Frontal cortex (tissue), 3 donors: ENCODE measurements at regions not wholly inside any gene's neighbourhood (a gene's known extent, or its start where the extent isn't known, plus 50 kb on each side); places are given as distances from the start of the nearest gene placed in this dataset.

Source experiments
- DNase-seq, 2 donors: peaks; one replicate each; pipeline ENCODE4 v3.0.0; 2012; ENCODE audit warnings: low spot score in 2 of 2
- FAIRE-seq: peaks from 2 replicates; lab custom pipeline; 2012; peaks lifted over from hg19 to GRCh38; lab: Jason Lieb, UNC
- donor health status: control.
- donor health status: control.
- donor health status: control.

DNA sequence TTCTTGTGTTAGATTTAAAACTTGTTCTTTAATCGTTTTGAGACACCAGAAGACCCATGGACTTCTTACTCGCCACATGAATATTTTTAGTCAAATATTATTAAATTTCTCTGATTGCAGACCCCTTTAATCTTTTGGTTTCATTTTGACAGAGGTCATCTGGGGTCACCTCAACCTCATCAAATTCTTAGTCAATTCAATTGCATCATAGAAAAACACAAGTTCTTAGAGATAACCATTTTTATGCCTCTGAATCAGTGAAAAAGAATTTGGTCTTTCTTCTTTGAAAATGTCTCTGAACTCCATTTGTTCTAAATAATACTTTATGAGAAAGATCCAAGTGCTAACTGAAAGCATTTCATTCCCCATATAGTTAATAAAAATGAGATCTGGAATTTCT is 55.2 kb upstream of the CBLN4 start:
- no peak for DNase-seq
- FAIRE-seq: no peak

DNA sequence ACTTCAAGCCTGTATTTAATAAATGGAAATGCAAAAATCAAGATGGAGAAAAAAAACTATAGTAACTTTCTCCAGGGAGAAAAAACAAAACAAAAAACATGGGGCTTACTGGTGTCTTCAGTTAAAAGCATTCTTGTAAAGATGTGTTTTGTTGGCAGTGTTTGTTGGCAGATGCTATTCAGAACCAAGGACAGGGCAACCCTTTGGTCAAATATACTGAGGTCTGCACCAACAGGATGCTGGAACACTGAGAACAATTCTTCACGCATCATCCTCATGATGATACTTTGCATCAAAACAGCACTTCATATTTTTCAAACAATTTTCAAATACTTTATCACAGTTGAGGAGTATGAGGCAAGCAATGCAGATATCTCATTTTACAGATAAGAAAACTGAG is 63.7 kb upstream of the CBLN4 start:
- no peak for FAIRE-seq
- no peak for DNase-seq

DNA sequence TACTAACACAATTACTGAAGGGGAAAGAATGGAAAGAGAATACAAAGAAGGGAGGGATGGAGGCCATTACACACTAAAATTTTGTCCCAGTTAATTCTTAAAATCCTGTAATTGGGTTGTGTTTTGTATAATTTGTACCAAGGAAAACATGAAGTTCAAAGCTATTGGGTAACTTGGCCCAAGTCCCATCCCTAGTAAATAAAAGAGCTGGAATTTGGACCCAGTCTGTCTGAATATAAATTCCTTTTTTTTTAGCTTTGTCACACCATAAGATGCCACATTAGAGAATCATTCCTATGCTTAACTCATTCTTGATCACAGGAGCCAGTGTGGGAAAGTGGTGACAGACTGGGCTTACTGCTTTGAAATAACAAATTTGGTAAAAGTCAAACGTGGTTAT is 66.8 kb upstream of the CBLN4 start:
- FAIRE-seq (no peak), DNase-seq (no peak)

DNA sequence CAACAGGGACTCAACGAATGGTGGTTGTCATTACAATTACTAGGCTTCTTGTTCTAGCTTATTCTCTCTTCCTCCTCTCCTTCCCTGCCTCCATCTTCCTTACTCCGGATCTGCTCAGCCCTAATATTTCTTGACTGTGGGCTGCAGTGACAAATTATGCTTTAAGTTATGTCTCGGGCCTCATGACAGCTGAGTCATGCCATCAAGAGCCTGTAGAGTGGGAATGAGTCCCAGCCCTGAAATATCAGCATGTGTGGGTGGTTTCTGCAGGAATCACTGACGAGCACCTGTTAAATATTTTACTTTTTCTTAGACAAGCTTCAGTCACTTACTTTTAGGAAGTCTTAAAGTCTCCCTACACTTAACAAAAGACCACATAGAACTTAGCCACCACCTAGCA is 83.1 kb upstream of the CBLN4 start:
- no peak for DNase-seq
- no peak for FAIRE-seq

DNA sequence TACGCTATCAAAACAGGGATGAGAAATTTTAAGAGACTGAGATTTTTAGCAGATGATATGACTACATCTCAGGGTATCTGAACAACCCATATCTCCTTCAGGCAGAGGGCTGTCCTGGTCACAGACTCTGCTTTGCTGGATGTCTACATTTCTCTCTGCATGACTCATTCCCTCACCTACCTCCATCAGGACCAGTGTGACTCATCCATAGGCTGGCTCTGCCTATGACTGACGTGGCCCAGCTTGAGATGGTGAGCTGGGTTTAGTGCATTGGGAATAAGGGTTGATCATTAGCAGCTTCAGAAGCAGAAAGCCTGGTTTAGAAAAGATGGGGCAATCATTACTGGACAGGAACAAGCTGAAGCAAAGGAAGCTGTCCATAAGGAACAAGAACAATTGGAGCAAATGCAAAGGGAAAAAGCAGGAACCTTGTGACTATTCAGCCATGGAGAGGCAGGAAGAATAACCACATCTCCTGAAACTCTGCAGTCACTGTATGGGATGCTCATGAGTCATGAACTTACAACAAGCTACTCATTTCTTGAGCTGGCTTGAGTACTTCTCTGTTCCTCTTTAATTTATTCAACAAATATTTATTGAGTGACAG is 86.4 kb upstream of the CBLN4 start:
- FAIRE-seq (no peak), DNase-seq (no peak)

DNA sequence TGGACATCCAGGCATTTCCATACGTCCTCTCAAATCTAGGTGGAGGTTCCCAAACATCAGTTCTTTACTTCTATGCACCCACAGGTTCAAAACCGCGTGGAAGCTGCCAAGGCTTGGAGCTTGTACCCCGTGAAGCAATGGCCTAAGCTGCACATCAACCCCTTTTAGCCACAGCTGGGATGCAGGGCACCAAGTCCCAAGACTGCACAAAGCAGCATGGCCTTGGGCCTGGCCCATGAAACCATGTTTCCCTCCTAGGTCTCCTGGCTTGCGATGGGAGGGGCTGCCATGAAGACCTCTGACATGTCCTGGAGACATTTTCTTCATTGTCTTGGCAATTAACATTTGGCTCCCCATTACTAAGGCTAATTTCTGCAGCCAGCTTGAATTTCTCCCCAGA is 88.9 kb upstream of the CBLN4 start:
- FAIRE-seq (no peak), DNase-seq (no peak)

DNA sequence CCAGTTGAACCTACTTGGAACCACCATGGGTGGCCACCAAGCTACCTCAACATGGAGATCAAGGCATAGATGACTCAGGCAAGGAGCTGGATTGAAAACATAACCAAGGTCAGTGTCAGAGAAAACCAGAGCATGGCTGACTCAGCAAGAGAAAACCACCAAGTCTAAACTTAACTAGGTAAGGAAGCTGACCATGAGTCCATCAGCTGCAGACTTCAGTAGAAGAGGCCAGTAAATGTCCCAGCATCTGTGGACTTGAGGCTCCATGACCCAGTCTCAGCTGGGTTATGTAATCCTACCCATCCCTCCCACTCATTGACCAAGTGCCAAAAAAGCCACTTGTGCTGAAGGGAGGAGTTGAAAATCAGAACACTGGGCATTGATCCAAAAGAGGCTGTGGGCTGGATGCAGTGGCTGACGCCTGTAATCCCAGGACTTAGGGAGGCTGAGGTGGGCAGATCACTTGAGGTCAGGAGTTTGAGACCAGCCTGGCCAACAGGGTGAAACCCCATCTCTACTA is 93.7 kb upstream of the CBLN4 start:
- DNase-seq: no peak
- FAIRE-seq: no peak

DNA sequence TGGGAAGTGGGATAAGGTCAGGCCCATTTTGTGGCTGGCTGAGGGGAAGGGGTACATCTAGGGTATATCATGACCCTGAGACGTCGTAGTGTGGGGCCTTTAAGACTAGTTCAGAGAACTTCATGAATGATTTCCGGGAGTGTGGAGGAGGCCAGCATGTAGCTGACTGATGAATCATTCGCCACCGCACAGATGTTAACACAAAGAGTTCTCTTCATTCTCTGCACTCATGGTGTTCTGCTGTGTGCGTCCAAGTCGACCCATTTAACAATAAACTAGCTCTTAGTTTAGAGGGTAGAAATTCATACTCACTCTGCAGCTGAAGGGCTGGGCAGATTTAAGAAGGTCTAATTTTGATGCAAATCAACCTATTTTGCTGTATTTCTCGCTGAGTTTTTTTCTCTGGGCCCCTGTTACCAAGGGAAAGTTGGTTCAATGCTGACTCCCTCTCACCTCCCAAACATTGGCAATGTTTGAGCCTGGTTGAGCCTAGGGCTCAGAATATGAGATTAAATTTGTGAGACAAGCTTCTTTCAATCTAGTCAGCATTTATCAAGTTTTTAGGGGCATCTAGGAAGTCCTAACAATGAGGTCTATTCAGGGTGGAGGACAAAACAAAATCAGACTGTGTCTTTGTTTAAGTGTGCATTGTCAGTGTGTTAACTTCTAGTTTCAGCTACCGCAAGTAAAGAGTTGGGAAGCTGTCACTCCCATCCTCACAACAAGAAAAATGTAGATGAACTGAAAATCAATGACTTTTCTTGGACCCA is 106.8 kb upstream of the CBLN4 start:
- peak; percentile 3 to 6 for DNase-seq
- no peak for FAIRE-seq

DNA sequence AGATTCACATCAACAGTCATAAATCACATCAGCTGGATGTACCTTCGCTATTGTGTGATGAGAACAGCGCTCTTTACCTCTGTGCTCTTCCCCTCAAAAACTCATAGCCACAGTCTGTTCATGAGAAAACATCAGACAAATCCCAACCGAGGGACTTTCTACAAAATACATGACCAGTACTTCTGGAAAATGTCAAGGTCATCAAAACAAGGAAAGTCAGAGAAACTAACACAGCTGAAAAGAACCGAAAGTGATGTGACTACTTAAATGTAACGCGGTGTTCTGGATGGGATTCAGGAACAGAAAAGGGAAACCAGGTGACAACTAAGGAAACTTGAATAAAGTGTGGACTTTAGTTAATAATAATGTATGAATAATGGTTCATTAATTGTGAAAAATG is 112.0 kb upstream of the CBLN4 start:
- FAIRE-seq (no peak), DNase-seq (no peak)

DNA sequence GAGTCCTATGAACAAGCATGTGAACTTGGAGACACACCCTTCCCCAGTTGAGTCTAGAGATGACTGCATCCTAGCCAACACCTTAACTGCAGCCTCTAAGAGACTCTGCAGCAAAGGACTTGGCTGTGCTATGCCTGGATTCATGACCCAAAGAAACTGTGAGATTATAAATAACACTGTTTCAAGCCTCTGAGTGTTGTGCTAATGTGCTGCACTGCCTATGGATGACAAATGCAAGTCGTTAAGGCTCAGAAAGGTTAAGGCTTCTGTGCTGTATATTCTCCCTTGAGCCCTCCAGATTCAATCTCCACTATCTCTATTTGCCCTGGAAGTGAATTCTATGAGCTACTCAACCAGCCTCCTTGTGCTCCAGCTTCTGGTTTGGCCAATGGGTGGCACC is 116.5 kb upstream of the CBLN4 start:
- no peak for DNase-seq
- no peak for FAIRE-seq

DNA sequence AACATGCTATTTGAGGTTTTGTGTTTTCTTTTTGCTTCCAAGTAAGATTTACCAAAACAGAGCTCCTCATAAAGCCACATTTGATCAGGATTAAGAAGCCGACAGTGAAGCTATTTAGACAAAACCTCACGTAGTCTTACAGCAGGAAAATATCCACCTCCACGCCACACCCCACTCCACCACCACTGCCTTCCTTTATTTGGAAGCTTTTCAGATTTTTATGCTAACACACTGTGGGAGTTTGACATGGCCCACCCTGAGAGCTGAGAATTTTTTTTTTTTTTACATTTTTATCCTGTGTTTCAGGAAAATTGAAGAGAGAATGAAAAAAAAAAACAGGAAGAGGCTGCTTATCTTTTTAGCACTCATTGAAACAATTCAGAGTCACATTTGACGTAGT is 104.8 kb upstream of the MC3R start:
- FAIRE-seq: no peak
- DNase-seq: no peak

DNA sequence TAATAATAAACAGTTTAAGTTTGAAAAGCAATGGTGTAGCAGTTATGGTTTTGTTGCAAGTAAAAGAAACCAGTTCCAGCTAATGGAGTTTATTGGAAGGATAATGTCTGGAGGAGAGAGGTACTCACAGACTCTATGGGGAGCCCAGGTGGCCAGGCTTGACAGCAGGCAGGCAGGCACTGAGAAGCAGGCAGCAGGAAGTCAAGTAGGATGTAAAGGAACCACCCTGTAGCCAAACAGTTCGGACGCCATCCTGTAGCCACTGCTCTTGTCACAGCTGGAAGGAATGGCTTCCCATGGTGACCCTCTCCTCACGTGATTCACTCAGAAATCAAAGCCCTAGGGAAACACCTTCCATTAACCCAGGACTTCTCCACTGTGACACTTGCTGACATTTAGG is 96.7 kb upstream of the MC3R start:
- DNase-seq: no peak
- FAIRE-seq: no peak

DNA sequence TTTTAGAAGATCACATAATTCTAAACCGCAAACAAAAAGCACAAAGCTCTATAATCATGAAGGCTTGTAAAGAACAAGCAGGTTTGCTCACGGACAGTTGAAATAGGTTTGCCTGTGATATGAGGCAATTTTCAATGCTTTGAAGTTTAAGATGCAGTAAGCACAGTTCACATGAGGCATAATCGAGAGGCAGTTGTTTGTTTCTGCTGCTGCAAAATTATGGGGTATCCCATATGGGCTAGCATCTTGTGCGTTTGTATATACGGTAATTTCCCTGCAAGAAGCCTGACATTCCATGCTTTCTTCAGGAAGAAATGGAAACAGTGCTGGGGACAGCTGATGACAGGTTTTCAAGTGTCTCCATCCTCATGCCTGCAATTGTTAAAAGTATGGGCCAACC is 94.6 kb upstream of the MC3R start:
- FAIRE-seq (no peak), DNase-seq (no peak)

DNA sequence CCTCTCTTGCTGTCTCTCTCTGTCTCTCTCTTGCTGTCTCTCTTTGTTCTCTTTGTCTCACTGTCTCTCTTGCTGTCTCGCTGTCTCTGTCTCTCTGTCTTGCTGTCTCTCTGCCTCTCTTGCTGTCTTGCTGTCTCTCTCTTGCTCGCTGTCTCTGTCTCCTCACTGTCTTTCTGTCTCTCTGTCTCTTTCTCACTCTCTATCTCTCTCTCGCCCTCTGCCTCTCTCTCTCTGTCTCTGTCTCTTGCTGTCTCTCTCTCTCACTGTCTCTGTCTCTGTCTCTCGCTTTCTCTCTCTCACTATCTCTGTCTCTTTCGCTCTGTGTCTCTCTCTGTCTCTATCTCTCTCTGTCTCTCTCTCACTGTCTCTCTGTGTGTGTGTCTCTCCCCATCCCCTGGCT is 92.9 kb upstream of the MC3R start:
- DNase-seq (no peak), FAIRE-seq (no peak)

DNA sequence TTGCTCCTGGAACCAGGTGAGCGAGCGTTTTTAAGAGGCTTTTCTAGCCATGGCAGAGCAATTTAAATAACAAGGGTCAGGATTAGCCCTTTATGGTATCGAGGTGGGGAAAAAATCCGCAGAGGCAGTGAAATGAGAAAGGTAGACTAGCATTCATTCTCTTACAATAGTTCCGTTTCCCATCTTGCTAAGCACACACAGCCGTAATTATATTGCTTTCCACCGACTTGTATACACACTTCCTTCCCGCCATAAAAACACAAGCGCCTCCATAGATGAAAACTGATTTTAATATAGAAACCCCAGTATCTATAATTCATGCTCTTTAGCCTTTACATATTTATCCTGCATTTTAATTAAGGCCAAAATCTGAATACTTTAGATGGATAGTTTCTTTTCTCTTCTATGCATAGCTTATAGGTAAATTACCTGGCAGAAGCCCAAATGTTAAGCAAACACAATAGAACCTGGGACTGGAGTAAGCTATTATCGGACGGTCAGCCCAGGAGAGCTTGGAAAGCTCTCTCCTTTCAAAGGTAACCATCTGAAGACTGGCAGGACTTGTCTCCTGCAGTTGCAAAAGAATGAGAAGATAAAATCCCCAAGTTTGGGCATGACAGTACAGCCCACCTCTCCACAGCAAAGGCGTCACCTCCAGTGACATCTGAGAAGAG is 90.9 kb upstream of the MC3R start:
- DNase-seq (no peak), FAIRE-seq (no peak)

DNA sequence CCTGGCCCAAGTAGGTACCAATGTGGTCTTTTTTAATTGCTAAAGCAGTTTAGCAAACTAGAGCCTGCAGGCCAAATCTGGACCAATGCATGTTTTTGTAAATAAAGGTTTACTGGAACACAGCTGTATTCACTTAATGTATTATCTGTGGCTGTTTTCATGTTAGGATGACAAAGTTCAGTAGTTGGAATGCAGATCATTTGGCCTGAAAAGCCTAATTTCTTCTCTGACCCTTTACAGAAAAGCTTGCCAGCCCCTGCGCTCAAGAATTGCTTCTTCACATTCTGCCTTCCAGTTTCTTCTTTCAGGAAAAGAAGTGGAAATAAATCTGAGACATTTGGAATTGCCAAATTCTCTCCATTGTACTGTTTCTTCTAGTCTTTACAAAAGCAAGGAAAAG is 90.0 kb upstream of the MC3R start:
- FAIRE-seq (no peak), DNase-seq (no peak)

DNA sequence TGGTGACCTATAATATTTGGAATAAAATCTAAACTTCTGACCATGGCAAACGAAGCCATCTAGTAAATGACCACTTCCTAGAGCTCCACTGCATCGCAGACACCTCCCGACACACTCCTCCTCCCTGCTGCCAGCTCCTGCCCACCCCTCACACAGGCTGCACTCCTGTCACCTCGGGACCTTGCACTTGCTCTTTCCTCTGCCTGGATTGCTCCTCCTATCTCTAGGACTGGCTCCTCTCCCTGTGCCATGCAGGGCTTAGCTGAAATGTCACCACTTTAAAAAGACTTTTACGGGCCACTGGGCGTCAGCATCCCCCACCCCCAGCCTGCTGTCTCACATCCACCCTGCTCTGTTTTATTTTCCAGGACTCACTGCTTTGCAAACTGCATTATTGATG is 87.6 kb upstream of the MC3R start:
- DNase-seq (no peak), FAIRE-seq (no peak)

DNA sequence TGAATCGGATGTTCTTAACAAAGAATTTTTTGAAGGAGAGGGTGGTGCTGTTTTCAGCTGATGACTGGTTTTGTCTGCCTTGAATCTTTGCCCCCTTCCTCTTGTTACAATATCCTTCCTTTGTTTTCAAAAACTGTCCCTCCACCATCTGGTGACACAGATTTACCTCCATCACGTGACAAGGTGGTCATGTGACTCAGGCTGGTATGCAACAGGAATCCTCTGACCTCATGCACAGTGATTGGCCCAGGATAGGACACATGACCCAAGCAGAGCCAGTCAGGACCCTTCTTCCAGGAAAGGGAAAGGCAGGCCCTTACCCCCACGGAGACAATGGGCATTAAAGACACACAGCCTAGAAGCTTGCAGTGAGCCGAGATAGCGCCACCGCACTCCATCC is 84.7 kb upstream of the MC3R start:
- DNase-seq (no peak), FAIRE-seq (no peak)

DNA sequence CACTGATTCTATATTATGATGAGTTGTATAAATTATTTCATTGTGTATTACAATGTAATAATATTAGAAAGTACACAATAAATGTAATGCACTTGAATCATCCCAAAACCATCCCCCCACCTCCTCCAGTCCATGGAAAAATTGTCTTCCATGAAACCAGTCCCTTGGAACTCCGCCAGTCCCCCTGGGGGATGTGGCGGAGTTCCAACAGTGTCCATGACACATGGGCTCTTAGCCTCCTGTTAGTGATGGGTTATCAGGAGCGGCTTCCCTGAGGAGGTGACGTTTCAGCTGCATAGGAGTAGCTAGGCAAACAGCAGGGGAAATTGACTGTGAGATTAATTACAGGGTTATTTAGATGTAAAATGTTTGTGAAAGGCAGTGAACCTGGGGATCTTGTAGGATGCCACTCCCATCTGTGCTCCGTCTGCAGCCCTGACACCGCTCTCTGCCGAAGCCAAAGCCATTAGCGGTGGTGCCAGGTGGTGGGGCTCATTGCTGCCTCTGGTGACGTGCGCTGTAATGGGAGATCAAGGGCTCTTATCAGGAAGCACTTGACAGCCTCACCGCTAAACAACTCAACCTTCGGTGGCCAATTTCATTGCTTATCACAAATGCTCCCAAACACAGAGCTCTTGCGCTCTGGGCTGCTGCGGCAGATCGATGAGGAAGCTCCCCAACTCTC is 81.6 kb upstream of the MC3R start:
- FAIRE-seq (no peak), DNase-seq (no peak)

DNA sequence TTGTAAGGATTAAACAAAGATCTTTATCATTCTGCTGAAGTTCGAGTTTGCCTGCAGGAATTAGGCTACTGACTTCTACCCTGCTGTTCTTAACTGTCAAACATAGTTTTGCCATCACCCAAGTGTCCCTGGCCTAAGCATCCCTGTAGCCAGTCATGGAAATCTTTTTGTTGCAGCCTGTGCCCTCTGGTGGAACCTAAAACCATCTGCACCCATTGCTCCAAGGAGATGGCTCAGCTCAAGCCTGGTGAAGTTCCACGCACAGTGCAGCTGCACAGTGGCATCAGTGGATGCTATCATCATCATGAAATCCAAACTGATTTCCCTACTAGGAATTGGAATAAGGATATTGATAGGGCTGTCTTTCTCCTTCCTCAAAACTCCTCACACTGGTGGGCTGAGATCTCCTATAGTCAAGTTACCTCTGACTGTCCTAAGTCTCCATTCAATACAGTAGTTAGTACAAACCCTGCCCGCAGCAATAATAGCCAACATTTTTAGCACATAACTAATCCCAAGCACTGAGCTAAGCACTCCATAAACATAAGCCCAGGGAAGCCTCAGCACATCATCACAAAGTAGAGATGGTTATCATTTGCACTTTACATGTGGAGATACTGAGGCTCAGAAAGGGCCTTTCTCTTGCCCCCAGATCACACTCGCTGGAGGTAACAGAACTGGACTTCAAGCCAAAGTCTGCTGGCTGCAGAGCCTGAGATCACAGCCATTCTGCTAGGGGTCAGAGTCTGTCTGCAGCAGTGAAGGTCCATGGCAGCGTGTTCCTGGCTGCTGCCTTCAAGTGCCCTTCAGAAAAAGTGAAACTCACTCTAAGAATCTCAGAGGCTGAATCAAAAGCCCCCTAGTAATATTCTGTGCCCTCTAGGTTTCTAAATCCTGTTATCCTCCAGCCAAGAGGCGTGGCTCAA is 77.2 kb upstream of the MC3R start:
- DNase-seq (peak in 1 of 2 donors; percentile 54), FAIRE-seq (no peak)
